ENCODE measurements at regions not wholly inside any gene's neighbourhood (a gene's known extent, or its start where the extent isn't known, plus 50 kb on each side); places are given as distances from the start of the nearest gene placed in this dataset.

DNA sequence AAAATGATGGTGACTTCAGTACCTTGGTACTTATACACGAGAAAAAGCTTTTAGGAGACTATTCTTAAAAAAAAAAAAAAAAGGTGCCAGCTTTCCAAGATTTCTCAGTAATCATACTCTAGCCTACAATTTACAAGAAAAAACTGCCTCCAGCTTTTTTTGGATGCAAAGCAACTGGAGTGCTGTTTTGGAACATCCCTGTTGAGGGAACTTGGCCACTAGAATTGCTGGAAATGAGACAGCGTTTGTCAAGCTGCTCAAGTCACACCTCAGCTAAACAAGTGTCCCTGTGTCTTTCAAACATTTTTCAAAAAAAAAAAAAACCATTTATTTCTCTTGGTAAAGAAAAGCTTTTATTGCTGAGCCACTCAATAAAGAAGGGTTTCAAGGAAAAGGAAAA, 413.1 kb upstream of the ARGLU1 start:
- CTCF ChIA-PET, result no interaction called here
- Histone ChIP-seq H3K9me1 (replicated peaks; ENCODE audit: control insufficient read depth, extremely low read depth, insufficient read depth, low read length) (no peaks in the 10 kb centered on the region), H3K27ac (ENCODE audit: insufficient read depth, low read depth, low read length) (no peak overlapping the region), H2AFZ (ENCODE audit: low read depth, low read length) (no peak overlapping the region), H3K4me3 (replicated peaks in 1 of 3; ENCODE audit: insufficient read depth in 1 of 3, low read depth in 1 of 3, low read length in 3 of 3) (no peak overlapping the region), H3K4me1 (ENCODE audit: control insufficient read depth, extremely low read depth, insufficient read depth, low read length) (no peaks in the 10 kb centered on the region), H3K36me3 (ENCODE audit: control insufficient read depth in 2 of 2, extremely low read depth in 1 of 2, insufficient read depth in 2 of 2, low read length in 2 of 2) (no peaks in the 10 kb centered on the region), H3K9me3 (replicated peaks; ENCODE audit: control insufficient read depth, insufficient read depth, low read length) (no peaks in the 10 kb centered on the region), H4K20me1 (replicated peaks; ENCODE audit: control insufficient read depth, extremely low read depth, insufficient read depth, low read length) (no peaks in the 10 kb centered on the region), H3K4me2 (ENCODE audit: insufficient read depth, low read length) (no peak overlapping the region), H3K27me3 (ENCODE audit: control insufficient read depth in 2 of 2, insufficient read depth in 2 of 2, low read length in 2 of 2) (peaks cover 0 to 3% of the 10 kb centered on the region in 2 experiments), H3K9ac (replicated peaks; ENCODE audit: extremely low read depth, insufficient read depth, low read length) (no peak overlapping the region), H3K79me2 (ENCODE audit: control insufficient read depth, insufficient read depth, low read length) (no peaks in the 10 kb centered on the region)
- DNase-seq (ENCODE audit: low read depth, low spot score) (no peak), FAIRE-seq (no peak)
- dilution Hi-C loops (cut with MboI; ENCODE audit: extremely low pct_ligation_motif_present, low sequenced_read_pairs), result no loop called here
- BruUV-seq (replicated peaks), result no TSS peak
- intact Hi-C loops (cut with micrococcal nuclease), result no loop called here
- TF ChIP-seq, protein P1, sequence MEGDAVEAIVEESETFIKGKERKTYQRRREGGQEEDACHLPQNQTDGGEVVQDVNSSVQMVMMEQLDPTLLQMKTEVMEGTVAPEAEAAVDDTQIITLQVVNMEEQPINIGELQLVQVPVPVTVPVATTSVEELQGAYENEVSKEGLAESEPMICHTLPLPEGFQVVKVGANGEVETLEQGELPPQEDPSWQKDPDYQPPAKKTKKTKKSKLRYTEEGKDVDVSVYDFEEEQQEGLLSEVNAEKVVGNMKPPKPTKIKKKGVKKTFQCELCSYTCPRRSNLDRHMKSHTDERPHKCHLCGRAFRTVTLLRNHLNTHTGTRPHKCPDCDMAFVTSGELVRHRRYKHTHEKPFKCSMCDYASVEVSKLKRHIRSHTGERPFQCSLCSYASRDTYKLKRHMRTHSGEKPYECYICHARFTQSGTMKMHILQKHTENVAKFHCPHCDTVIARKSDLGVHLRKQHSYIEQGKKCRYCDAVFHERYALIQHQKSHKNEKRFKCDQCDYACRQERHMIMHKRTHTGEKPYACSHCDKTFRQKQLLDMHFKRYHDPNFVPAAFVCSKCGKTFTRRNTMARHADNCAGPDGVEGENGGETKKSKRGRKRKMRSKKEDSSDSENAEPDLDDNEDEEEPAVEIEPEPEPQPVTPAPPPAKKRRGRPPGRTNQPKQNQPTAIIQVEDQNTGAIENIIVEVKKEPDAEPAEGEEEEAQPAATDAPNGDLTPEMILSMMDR (IDR thresholded peaks at IDR 0.05; ENCODE audit: extremely low read depth in 1 of 2, insufficient read depth in 1 of 2, low read depth in 1 of 2, low read length in 2 of 2), result no peak
- TF ChIP-seq GATA2 (IDR thresholded peaks at IDR 0.05; ENCODE audit: insufficient read depth, insufficient read length, low read depth, low read length) (no peak), POLR2A (IDR thresholded peaks at IDR 0.05; ENCODE audit: low read depth, low read length) (no peak), JUN (IDR thresholded peaks at IDR 0.05; ENCODE audit: borderline replicate concordance, insufficient read depth, insufficient read length, low read depth) (no peak), FOS (IDR thresholded peaks at IDR 0.05; ENCODE audit: borderline replicate concordance, insufficient read depth, low read length) (no peak), POLR2AphosphoS5 (IDR thresholded peaks at IDR 0.05; ENCODE audit: insufficient read depth, low read depth, low read length) (no peak), MYC (IDR thresholded peaks at IDR 0.05; ENCODE audit: low read depth, low read length) (no peak), EZH2 (IDR thresholded peaks at IDR 0.05; ENCODE audit: borderline replicate concordance, low read depth, low read length, severe bottlenecking) (no peak)
- TF ChIP-seq, protein P2, sequence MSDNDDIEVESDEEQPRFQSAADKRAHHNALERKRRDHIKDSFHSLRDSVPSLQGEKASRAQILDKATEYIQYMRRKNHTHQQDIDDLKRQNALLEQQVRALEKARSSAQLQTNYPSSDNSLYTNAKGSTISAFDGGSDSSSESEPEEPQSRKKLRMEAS (IDR thresholded peaks at IDR 0.05; ENCODE audit: insufficient read depth, insufficient read length), result no peak
- POLR2A ChIA-PET, result no interaction called here
